GM21529 (cell line): ENCODE measurements at regions not wholly inside any gene's neighbourhood (a gene's known extent, or its start where the extent isn't known, plus 50 kb on each side); places are given as distances from the start of the nearest gene placed in this dataset.
"Not testable (repeated sequence)": the region's sequence is repeated elsewhere in the genome, so short reads cannot be mapped to it uniquely, and the experiment has no call there.

Experiments used
- ATAC-seq: cut with Tn5 transposase; IDR thresholded peaks from one replicate; pipeline ENCODE4 v1.9.1; 2021; ENCODE audit not compliant: unreplicated experiment

GRCh38 chr11:83403691-83404389 lies 117.7 kb upstream of the CCDC90B start:
- ATAC-seq = no peak

- peak; percentile 63 for ATAC-seq
These were observed 115.5 kb upstream of the CCDC90B start for GRCh38 chr11:83401506-83402225.

GRCh38 chr11:83394331-83394730 lies 108.2 kb upstream of the CCDC90B start:
- no peak for ATAC-seq

- ATAC-seq = no peak
These were observed 106.4 kb upstream of the CCDC90B start for GRCh38 chr11:83392556-83392955.

GRCh38 chr11:83389975-83390374 lies 103.8 kb upstream of the CCDC90B start:
- no peak for ATAC-seq

DNA sequence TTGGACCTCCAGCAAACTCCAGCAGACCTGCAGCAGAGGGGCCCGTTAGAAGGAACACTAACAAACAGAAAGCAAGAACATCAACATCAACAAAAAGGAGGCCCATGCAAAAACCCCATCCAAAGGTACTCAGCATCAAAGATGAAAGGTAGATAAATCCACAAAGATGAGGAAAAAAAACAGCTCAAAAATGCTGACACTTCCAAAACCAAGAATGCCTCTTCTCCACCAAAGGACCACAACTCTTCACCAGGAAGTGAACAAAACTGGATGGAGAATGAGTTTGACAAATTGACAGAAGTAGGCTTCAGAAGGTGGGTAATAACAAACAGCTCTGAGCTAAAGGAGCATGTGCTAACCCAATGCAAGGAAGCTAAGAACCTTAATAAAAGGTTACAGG lies 97.7 kb upstream of the CCDC90B start:
- ATAC-seq = not testable (repeated sequence)

GRCh38 chr11:83374311-83374710 lies 88.1 kb upstream of the CCDC90B start:
- ATAC-seq = no peak

GRCh38 chr11:83371489-83371888 lies 85.3 kb upstream of the CCDC90B start:
- ATAC-seq = no peak

- ATAC-seq = no peak
These were observed 81.6 kb upstream of the CCDC90B start for GRCh38 chr11:83367745-83368144.

DNA sequence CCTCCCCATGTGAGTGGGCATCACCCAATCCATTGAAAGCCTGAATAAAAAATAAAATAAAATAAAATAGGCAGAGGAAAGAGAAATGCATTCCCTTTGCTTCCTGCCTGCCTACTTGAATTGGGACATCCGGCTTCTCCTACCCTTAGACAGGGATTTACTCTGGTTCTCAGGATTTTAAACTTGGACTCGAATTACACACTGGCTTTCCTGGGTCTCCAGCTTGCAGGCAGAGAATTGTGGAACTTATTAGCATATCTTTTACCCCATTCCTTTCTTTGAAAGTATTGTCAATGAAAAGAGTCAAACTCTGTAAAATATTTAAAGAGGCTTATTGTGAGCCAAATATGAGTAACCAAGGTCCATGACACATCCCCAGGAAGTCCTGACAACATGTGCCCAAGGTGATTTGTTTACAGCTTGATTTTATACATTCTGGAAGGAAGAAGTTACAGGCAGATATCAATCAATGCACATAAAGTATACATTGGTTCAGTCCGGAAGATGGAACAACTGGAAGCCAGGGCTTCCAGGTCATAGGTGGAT lies 78.4 kb upstream of the CCDC90B start:
- ATAC-seq = no peak

- ATAC-seq = no peak
These were observed 77.1 kb upstream of the CCDC90B start for GRCh38 chr11:83363312-83363711.

GRCh38 chr11:83361831-83362230 lies 75.7 kb upstream of the CCDC90B start:
- no peak for ATAC-seq

- no peak for ATAC-seq
These were observed 69.2 kb upstream of the CCDC90B start for GRCh38 chr11:83355391-83355790.

DNA sequence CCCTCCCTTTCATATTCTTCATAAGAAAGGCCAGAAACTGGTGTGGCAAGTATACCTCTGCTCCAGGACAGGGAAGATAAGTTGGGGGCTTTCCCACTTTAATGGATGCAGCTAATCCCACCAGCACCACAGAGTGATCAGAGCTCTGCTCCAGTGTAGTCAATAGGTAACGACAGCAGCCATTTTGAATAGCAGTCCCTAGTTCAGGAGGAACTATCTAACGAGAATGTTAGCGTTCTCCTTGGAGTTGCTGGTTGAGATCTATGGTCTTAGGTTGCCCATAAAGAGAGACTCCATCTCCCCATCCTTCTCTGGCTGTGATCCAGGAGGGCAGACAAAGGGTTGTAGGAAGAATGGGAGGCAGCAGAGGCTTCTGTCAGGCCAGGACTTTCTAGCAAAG lies 64.0 kb upstream of the CCDC90B start:
- no peak for ATAC-seq

DNA sequence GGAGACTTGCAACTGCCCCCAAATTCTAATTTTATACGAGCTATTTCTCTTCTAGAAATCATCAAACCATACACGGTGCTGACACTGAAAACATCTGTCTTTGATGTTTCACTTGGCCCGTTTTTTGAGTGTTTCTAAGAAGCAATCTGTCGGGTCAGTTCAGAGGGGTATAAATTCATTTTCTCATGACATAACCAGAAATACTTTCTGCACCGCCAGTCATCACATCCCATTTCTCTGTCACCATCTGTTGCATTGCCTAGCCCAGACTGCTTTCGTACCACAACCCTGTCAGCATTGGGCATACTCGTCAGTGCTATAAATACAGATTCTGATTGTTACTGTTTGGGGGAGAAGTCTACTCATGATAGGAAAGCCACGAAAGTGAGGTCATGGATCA lies 63.1 kb upstream of the CCDC90B start:
- ATAC-seq = no peak

DNA sequence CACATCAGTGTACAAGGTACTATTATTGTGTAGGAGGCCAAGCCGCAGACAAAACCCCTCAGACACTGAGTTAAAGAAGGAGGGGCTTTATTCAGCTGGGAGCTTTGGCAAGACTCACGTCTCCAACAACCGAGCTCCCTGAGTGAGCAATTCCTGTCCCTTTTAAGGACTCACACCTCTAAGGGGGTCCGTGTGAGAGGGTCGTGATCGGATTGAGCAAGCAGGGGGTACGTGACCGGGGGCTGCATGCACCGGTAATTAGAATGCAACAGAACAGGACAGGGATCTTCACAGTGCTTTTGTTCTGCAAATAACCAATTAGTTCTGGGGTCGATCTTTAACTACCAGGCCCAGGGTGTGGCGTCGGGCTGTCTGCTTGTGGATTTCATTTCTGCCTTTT lies 60.5 kb upstream of the CCDC90B start:
- not testable (repeated sequence) for ATAC-seq

- ATAC-seq = not testable (repeated sequence)
These were observed 58.4 kb upstream of the CCDC90B start for GRCh38 chr11:83344521-83344920.

GRCh38 chr11:83336993-83337392 lies 50.8 kb upstream of the CCDC90B start:
- ATAC-seq = no peak
